ENCODE measurements at regions not wholly inside any gene's neighbourhood (a gene's known extent, or its start where the extent isn't known, plus 50 kb on each side); places are given as distances from the start of the nearest gene placed in this dataset.

DNA sequence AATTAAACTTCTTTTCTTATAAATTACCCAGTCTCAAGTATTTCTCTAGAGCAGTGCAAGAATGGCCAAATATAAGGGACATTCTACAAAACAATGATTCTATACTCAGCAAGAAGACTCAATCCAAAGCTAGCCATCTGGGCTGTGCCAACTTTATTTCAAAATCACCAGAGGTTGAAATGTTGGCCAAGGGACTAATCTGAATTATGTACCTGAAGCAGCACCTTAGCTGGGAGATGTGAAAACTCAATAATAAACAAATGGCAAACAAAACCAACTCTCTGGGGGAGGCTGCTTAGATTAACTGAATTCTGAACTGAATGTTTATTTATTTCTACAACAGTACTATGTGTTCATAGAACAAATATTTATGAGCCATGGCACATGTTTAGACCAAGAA, 251.3 kb downstream of the RDH14 start:
- Histone ChIP-seq H3K9me3 (replicated peaks; ENCODE audit: control insufficient read depth, insufficient read depth, low read length) (no peaks in the 10 kb centered on the region), H3K4me1 (ENCODE audit: control insufficient read depth, insufficient read depth, low read length) (no peaks in the 10 kb centered on the region), H4K20me1 (ENCODE audit: control insufficient read depth, insufficient read depth) (no peaks in the 10 kb centered on the region), H3K9ac (ENCODE audit: control insufficient read depth, insufficient read depth, low read length) (no peak overlapping the region), H3K27ac (ENCODE audit: control insufficient read depth, insufficient read depth) (no peak overlapping the region), H3K4me3 (no peak overlapping the region), H3K36me3 (ENCODE audit: control insufficient read depth in 2 of 2, insufficient read depth in 2 of 2, low read length in 1 of 2) (no peaks in the 10 kb centered on the region), H3K4me2 (ENCODE audit: control insufficient read depth, insufficient read depth) (no peak overlapping the region), H3K27me3 (replicated peaks in 1 of 2; ENCODE audit: control insufficient read depth in 2 of 2, insufficient read depth in 2 of 2, low read length in 1 of 2) (no peaks in the 10 kb centered on the region), H2AFZ (ENCODE audit: control insufficient read depth, low read depth, low read length) (no peak overlapping the region), H3K79me2 (ENCODE audit: control insufficient read depth, insufficient read depth, low read length) (no peaks in the 10 kb centered on the region)
- SMC1A ChIA-PET (ENCODE audit: uncharacterized antibody, unreplicated experiment): no interaction called here
- ATAC-seq (no peak), DNase-seq (ENCODE audit: low read depth, low spot score) (no peak), FAIRE-seq (no peak)
- intact Hi-C loops (cut with micrococcal nuclease; ENCODE audit: unreplicated experiment): no loop called here
- POLR2A ChIA-PET: no interaction called here
- BruUV-seq (replicated peaks): no TSS peak
- CTCF ChIA-PET: no interaction called here
- in situ Hi-C loops (cut with MboI): no loop called here
- RAD21 ChIA-PET (ENCODE audit: unreplicated experiment): no interaction called here
- TF ChIP-seq, protein P1, sequence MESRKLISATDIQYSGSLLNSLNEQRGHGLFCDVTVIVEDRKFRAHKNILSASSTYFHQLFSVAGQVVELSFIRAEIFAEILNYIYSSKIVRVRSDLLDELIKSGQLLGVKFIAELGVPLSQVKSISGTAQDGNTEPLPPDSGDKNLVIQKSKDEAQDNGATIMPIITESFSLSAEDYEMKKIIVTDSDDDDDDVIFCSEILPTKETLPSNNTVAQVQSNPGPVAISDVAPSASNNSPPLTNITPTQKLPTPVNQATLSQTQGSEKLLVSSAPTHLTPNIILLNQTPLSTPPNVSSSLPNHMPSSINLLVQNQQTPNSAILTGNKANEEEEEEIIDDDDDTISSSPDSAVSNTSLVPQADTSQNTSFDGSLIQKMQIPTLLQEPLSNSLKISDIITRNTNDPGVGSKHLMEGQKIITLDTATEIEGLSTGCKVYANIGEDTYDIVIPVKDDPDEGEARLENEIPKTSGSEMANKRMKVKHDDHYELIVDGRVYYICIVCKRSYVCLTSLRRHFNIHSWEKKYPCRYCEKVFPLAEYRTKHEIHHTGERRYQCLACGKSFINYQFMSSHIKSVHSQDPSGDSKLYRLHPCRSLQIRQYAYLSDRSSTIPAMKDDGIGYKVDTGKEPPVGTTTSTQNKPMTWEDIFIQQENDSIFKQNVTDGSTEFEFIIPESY (IDR thresholded peaks at IDR 0.05): no peak
- TF ChIP-seq ETV6 (conservative IDR thresholded peaks at IDR 0.05 in 1 of 2, IDR thresholded peaks at IDR 0.05 in 1 of 2; ENCODE audit: borderline replicate concordance in 1 of 2, low read depth in 1 of 2): no peak
- no peak for TF ChIP-seq RCOR1 (conservative IDR thresholded peaks at IDR 0.05; ENCODE audit: low read depth, low read length)
- TF ChIP-seq, protein P2, sequence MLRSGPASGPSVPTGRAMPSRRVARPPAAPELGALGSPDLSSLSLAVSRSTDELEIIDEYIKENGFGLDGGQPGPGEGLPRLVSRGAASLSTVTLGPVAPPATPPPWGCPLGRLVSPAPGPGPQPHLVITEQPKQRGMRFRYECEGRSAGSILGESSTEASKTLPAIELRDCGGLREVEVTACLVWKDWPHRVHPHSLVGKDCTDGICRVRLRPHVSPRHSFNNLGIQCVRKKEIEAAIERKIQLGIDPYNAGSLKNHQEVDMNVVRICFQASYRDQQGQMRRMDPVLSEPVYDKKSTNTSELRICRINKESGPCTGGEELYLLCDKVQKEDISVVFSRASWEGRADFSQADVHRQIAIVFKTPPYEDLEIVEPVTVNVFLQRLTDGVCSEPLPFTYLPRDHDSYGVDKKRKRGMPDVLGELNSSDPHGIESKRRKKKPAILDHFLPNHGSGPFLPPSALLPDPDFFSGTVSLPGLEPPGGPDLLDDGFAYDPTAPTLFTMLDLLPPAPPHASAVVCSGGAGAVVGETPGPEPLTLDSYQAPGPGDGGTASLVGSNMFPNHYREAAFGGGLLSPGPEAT (IDR thresholded peaks at IDR 0.05; ENCODE audit: low read depth): no peak
- TF ChIP-seq, protein P3, sequence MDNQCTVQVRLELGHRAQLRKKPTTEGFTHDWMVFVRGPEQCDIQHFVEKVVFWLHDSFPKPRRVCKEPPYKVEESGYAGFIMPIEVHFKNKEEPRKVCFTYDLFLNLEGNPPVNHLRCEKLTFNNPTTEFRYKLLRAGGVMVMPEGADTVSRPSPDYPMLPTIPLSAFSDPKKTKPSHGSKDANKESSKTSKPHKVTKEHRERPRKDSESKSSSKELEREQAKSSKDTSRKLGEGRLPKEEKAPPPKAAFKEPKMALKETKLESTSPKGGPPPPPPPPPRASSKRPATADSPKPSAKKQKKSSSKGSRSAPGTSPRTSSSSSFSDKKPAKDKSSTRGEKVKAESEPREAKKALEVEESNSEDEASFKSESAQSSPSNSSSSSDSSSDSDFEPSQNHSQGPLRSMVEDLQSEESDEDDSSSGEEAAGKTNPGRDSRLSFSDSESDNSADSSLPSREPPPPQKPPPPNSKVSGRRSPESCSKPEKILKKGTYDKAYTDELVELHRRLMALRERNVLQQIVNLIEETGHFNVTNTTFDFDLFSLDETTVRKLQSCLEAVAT (IDR thresholded peaks at IDR 0.05): no peak
- no peak for TF ChIP-seq NFYB (IDR thresholded peaks at IDR 0.05; ENCODE audit: insufficient read depth, low read depth, low read length)
- no peak for TF ChIP-seq ZNF384 (IDR thresholded peaks at IDR 0.05; ENCODE audit: borderline replicate concordance, low read depth, low read length)
- TF ChIP-seq EP300 (IDR thresholded peaks at IDR 0.05; ENCODE audit: borderline replicate concordance in 1 of 2, control insufficient read depth in 1 of 2, low read depth in 2 of 2, low read length in 2 of 2): no peak
- TF ChIP-seq, protein P4, sequence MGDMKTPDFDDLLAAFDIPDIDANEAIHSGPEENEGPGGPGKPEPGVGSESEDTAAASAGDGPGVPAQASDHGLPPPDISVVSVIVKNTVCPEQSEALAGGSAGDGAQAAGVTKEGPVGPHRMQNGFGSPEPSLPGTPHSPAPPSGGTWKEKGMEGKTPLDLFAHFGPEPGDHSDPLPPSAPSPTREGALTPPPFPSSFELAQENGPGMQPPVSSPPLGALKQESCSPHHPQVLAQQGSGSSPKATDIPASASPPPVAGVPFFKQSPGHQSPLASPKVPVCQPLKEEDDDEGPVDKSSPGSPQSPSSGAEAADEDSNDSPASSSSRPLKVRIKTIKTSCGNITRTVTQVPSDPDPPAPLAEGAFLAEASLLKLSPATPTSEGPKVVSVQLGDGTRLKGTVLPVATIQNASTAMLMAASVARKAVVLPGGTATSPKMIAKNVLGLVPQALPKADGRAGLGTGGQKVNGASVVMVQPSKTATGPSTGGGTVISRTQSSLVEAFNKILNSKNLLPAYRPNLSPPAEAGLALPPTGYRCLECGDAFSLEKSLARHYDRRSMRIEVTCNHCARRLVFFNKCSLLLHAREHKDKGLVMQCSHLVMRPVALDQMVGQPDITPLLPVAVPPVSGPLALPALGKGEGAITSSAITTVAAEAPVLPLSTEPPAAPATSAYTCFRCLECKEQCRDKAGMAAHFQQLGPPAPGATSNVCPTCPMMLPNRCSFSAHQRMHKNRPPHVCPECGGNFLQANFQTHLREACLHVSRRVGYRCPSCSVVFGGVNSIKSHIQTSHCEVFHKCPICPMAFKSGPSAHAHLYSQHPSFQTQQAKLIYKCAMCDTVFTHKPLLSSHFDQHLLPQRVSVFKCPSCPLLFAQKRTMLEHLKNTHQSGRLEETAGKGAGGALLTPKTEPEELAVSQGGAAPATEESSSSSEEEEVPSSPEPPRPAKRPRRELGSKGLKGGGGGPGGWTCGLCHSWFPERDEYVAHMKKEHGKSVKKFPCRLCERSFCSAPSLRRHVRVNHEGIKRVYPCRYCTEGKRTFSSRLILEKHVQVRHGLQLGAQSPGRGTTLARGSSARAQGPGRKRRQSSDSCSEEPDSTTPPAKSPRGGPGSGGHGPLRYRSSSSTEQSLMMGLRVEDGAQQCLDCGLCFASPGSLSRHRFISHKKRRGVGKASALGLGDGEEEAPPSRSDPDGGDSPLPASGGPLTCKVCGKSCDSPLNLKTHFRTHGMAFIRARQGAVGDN (IDR thresholded peaks at IDR 0.05): no peak
- no peak for TF ChIP-seq SUZ12 (IDR thresholded peaks at IDR 0.05; ENCODE audit: unreplicated experiment)
- TF ChIP-seq SIX5 (IDR thresholded peaks at IDR 0.05; ENCODE audit: low read depth, low read length, severe bottlenecking): no peak
- TF ChIP-seq, protein P5, sequence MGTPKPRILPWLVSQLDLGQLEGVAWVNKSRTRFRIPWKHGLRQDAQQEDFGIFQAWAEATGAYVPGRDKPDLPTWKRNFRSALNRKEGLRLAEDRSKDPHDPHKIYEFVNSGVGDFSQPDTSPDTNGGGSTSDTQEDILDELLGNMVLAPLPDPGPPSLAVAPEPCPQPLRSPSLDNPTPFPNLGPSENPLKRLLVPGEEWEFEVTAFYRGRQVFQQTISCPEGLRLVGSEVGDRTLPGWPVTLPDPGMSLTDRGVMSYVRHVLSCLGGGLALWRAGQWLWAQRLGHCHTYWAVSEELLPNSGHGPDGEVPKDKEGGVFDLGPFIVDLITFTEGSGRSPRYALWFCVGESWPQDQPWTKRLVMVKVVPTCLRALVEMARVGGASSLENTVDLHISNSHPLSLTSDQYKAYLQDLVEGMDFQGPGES (IDR thresholded peaks at IDR 0.05): no peak
